Fibroblast of skin of left biceps (primary cell): ENCODE measurements at regions not wholly inside any gene's neighbourhood (a gene's known extent, or its start where the extent isn't known, plus 50 kb on each side); places are given as distances from the start of the nearest gene placed in this dataset.
A peak's percentile ranks its signal among the peaks of the same experiment; 100 is the strongest.
"Not testable (repeated sequence)": the region's sequence is repeated elsewhere in the genome, so short reads cannot be mapped to it uniquely, and the experiment has no call there.

ENCODE experiments used
- DNase-seq, 2 experiments: peaks; one replicate each; pipeline ENCODE4 v3.0.0-alpha.2; 2013; ENCODE audit warnings: low read depth in 2 of 2

- no peak for DNase-seq
Observed at GRCh38 chr11:11717064-11717725, 95.4 kb upstream of the GALNT18 start.

DNA sequence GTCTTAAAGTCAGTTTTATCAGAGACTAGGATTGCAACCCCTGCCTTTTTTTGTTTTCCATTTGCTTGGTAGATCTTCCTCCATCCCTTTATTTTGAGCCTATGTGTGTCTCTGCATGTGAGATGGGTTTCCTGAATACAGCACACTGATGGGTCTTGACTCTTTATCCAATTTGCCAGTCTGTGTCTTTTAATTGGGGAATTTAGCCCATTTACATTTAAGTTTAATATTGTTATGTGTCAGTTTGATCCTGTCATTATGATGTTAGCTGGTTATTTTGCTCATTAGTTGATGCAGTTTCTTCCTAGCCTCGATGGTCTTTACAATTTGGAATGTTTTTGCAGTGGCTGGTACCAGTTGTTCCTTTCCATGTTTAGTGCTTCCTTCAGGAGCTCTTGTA lies 93.3 kb upstream of the GALNT18 start:
- DNase-seq = not testable (repeated sequence)

DNA sequence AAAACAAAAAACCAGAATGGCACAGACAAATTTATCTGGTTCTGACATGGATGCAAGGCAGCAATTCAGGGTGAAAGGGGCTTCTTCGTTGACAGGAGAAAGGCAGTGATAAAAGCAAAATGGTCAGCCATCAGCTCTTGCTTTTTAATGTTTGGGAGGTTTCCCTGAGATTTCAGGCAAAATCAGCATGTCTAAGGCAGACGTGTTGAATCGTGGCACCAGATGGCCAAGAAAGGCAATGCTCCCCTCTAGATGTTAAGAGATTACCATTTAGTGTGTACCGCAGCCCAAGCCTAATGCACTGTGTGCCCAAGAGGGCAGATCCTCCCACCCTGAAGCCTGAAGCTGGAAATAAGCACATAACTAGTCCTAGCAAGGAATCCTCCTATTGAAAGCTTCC lies 88.8 kb upstream of the GALNT18 start:
- no peak for DNase-seq

GRCh38 chr11:11709447-11710239 lies 87.8 kb upstream of the GALNT18 start:
- no peak for DNase-seq

- DNase-seq = no peak
Observed at GRCh38 chr11:11708256-11708655, 86.5 kb upstream of the GALNT18 start.

- DNase-seq = no peak
Observed at GRCh38 chr11:11706028-11706427, 84.2 kb upstream of the GALNT18 start.

DNA sequence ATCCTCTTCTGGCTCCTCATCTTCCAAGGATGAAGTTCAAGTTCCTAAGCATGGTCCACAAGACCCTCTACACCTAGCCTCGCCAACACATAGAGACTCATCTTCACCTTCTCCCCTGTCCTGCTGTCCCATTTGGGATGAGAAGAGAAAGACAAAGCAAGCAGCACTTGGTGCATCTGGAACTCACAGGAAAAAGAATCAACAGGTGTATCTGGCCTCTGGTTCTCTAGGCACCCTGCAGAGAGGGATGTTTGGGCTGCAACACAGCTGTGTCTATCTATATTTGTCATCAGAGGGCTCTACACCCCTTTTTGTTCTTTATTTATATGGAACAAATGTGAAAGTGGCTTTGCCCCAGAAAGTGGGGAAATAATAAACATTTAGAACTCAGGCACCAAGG lies 82.1 kb upstream of the GALNT18 start:
- DNase-seq = no peak

DNA sequence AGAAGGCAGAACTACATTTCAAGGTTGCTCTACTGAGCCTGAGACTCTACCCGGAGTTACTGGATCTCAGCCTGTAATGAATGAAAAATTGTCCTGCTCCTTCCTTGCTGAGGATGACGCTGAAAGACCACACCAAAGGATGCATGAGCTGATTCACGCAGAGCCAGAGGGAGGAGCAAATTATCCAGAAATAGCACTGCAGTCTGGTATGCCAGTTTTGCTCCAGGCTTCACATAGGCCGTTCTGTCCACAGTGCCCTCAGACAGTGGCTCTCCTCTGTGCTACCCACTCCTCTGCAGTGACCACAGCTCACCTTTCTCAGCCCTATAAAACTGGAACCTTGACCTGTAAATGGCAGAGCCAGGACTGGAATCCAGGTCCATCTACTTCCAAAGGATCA lies 79.3 kb upstream of the GALNT18 start:
- peak in 1 of 2 experiments; percentile 4 for DNase-seq

- DNase-seq = no peak
Observed at GRCh38 chr11:11697796-11698195, 76.0 kb upstream of the GALNT18 start.

GRCh38 chr11:11691296-11692151 lies 69.7 kb upstream of the GALNT18 start:
- DNase-seq = no peak

DNA sequence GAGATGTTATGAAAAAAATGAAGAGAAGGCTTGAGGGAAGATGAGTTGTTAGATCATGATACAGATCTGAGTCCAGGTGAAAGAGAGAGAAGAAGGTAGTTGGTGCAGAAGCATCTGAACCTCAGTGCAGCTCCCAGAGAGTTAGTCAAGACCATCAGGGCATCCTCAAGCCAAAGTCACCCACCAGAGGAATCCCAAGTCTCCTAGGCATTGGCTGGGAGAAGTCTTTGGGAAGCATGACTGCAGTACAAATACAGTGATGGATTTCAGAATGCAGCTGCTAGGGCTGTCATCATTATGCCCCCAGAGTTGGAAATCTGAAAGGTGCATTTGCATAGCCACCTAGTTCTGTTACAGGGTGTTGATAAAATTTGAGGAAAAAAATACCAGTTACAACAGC lies 59.7 kb upstream of the GALNT18 start:
- DNase-seq = no peak

DNA sequence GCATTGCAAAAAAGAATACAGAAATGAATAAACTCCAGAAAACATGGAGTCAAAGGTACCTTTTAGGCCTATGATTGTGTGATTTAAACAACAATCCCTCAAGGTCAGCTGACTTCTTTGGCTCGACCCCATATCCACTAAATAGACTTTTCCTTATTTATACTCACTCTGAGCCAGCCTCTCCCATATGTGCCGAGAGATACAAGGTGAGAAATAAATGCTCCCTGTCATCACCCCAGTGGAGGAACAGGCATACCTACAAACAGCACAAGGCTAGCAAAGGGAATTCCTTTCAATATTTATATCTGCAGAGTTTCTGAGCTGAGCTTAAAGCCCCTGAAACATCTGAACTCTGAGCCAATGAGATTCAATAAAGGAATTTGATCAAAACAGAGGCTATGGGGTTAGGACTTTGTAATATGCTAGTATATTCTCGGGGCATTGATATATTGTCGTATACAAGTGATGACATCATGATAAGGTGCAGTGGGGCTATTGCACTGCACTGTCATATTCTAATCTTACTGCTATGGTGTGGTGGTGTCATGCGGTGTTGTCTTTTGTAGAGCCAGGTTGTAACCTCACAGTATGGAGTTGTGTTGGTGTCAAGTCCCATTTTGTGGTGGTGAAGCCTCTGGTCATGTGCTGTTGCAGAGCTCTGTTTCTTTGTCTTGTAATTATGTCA lies 56.0 kb upstream of the GALNT18 start:
- no peak for DNase-seq

GRCh38 chr11:11675671-11676181 lies 53.9 kb upstream of the GALNT18 start:
- DNase-seq = no peak

DNA sequence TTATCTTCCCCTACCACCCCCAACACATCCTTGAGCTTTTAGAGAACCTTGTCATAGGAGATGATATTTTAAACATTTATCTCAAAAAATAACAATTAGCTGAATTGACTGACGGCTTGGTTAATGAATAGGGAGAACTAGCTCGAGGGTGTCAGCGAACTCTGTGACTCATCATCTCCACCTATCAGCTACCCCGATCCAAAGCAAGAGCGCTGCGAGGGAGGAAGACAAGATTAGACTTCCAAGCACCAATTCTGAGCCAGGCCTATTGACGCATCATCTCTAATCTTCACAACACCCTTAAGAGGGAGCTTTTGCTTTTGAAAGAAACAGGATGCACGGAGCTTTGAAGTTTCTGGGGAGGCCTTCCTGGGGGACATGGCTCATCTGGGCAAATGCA lies 51.0 kb upstream of the GALNT18 start:
- no peak for DNase-seq

DNA sequence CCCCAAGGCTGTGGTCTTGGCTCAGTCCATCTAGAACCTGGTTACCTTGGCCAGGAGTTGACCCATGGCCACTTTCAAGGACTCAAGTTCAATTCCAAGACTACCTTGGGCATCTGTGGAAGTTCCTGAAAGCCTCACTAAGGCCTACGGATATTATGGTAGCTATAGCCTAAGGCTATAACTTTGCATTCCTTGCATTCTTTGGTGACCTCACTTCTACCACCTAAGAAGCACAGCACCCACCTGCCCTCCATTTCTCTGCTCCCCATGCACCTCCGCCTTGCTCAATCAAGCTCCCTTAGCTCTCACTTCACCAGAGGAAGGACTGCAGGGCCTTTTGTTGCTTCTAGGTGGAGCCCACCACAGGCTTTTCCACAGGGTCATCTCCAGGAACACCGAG lies 50.3 kb upstream of the GALNT18 start:
- DNase-seq = no peak
